ENCODE measurements at regions not wholly inside any gene's neighbourhood (a gene's known extent, or its start where the extent isn't known, plus 50 kb on each side); places are given as distances from the start of the nearest gene placed in this dataset.

DNA sequence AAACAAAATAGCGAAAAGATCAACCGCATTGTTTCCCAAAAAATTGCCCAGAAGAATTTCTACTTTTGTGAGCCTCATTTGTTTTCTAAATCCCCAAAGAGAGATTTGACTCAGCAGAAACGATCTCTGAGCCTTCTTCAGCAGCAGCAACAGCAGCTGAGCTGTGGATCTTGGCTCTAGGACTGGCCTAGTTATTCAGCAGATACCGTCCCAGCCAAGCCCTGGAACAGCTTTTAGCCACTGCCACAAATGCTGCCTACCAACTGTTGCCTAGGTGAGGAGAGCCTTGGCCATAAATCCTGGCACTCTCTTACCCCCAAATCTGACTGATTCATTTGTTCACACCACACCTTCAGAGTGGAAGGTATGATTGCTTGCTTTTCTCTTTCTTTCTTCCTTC is 320.1 kb downstream of the TGFB2 start:
- Mint-ChIP-seq H3K36me3 (no peaks in the 10 kb centered on the region), H3K4me1 (no peaks in the 10 kb centered on the region), H3K4me3 (no peak overlapping the region), H3K27me3 (no peaks in the 10 kb centered on the region), H3K27ac (no peak overlapping the region), H3K9me3 (peaks cover 0 to 7% (median 3%) of the 10 kb centered on the region in 7 donors)
- Histone ChIP-seq H3K27me3 (ENCODE audit: control insufficient read depth, insufficient read depth, low read length) (no peaks in the 10 kb centered on the region), H3K27ac (ENCODE audit: insufficient read depth, low read length, poor library complexity, severe bottlenecking) (no peak overlapping the region), H3K9me3 (ENCODE audit: control insufficient read depth in 2 of 2, low read length in 2 of 2) (no peaks in the 10 kb centered on the region), H3K4me1 (ENCODE audit: control insufficient read depth, insufficient read depth, low read length, poor library complexity, severe bottlenecking) (no peaks in the 10 kb centered on the region), H3K4me3 (ENCODE audit: low read depth, low read length) (no peak overlapping the region), H3K36me3 (ENCODE audit: control insufficient read depth, insufficient read depth, low read length) (no peaks in the 10 kb centered on the region)
- DNase-seq: no peak
- ATAC-seq (ENCODE audit: low read depth in 2 of 2): no peak

DNA sequence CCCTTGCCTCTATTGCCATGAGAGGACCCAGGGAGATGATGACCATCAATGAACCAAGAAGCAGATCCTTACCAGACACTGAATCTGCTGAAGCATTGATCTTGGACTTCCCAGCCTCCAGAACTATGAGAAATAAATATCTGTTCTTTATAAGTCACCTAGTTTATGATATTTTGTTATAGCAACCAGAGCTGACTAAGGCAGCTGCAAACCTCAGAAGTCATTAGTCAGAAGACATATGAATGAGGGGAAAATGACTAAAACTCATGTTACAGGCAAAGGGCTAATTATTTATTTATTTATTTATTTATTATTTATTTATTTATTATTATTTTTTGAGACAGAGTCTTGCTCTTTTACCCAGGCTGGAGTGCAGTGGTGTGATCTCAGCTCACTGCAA is 321.1 kb downstream of the TGFB2 start:
- no peak overlapping the region for H3K4me3 Mint-ChIP-seq
- H3K27ac ChIP-seq (ENCODE audit: insufficient read depth, low read length, poor library complexity, severe bottlenecking): no peak overlapping the region
- H3K4me1 ChIP-seq (ENCODE audit: control insufficient read depth, insufficient read depth, low read length, poor library complexity, severe bottlenecking): no peaks in the 10 kb centered on the region
- no peak for ATAC-seq (ENCODE audit: low read depth in 2 of 2)
- H3K27me3 ChIP-seq (ENCODE audit: control insufficient read depth, insufficient read depth, low read length): no peaks in the 10 kb centered on the region
- no peaks in the 10 kb centered on the region for H3K27me3 Mint-ChIP-seq
- no peaks in the 10 kb centered on the region for H3K4me1 Mint-ChIP-seq
- H3K9me3 Mint-ChIP-seq: peaks cover 0 to 10% (median 4%) of the 10 kb centered on the region in 7 donors
- DNase-seq: no peak
- no peak overlapping the region for H3K27ac Mint-ChIP-seq
- no peaks in the 10 kb centered on the region for H3K9me3 ChIP-seq (ENCODE audit: control insufficient read depth in 2 of 2, low read length in 2 of 2)
- no peaks in the 10 kb centered on the region for H3K36me3 ChIP-seq (ENCODE audit: control insufficient read depth, insufficient read depth, low read length)
- no peak overlapping the region for H3K4me3 ChIP-seq (ENCODE audit: low read depth, low read length)
- H3K36me3 Mint-ChIP-seq: no peaks in the 10 kb centered on the region

DNA sequence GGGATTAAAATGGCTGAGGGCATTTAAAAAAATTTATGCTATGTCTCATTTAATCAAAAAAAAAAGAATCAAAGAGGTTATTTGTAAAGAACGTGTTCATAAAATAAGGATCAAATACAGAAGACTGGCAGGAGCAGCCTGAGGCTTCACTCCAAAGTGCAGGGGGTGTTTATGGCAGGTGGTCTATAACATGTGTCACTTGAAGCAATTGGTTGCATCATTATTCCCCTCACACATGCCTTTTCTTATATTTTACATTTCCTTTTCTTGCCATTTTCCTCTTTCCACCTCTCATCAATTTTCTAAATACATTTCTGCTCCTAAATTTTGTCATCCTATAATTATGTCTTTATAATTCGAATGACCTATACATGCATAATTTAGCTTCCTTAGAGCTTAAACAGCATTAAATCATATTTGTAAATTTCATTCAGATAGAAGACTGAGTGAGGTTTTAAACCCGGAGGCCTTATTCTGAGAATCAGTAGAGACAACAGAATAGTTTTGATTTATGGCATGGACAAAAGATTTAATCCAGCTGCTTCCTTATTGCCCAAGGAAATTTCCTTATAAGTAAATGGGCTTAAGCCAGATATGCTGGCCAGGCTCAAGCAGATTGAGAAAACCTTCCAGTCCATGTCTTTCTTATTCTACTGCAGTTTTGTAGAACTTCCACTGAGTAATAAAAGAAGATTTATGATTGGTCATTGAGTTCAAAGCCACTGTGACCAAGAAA is 322.8 kb downstream of the TGFB2 start:
- no peaks in the 10 kb centered on the region for H3K4me1 ChIP-seq (ENCODE audit: control insufficient read depth, insufficient read depth, low read length, poor library complexity, severe bottlenecking)
- H3K4me3 ChIP-seq (ENCODE audit: low read depth, low read length): no peak overlapping the region
- no peaks in the 10 kb centered on the region for H3K9me3 ChIP-seq (ENCODE audit: control insufficient read depth in 2 of 2, low read length in 2 of 2)
- H3K27ac ChIP-seq (ENCODE audit: insufficient read depth, low read length, poor library complexity, severe bottlenecking): no peak overlapping the region
- no peak for DNase-seq
- Mint-ChIP-seq H3K36me3 (no peaks in the 10 kb centered on the region), H3K9me3 (peaks cover 0 to 11% (median 4%) of the 10 kb centered on the region in 7 donors), H3K4me1 (no peaks in the 10 kb centered on the region), H3K27ac (no peak overlapping the region), H3K27me3 (no peaks in the 10 kb centered on the region), H3K4me3 (no peak overlapping the region)
- no peaks in the 10 kb centered on the region for H3K36me3 ChIP-seq (ENCODE audit: control insufficient read depth, insufficient read depth, low read length)
- no peaks in the 10 kb centered on the region for H3K27me3 ChIP-seq (ENCODE audit: control insufficient read depth, insufficient read depth, low read length)
- no peak for ATAC-seq (ENCODE audit: low read depth in 2 of 2)

DNA sequence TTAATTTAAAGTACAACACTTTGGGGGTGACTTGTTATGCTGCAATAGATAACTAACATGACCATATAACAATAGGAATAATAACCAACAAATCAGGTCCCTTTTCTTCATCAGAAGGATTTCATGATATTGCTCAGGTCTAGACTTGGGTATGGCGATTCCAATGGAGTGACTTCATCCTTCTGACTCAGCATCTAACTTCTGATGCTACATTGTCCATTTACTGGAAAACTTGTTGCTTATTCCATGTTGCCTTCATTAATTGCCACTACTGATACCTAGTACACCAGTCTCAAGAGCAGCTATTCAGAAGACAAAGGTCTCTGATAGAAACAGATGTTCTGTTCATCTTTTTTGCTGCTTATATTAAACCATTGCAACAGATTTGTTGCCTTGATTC is 324.3 kb downstream of the TGFB2 start:
- Histone ChIP-seq H3K27ac (ENCODE audit: insufficient read depth, low read length, poor library complexity, severe bottlenecking) (no peak overlapping the region), H3K4me1 (ENCODE audit: control insufficient read depth, insufficient read depth, low read length, poor library complexity, severe bottlenecking) (no peaks in the 10 kb centered on the region), H3K27me3 (ENCODE audit: control insufficient read depth, insufficient read depth, low read length) (no peaks in the 10 kb centered on the region), H3K36me3 (ENCODE audit: control insufficient read depth, insufficient read depth, low read length) (no peaks in the 10 kb centered on the region), H3K4me3 (ENCODE audit: low read depth, low read length) (no peak overlapping the region), H3K9me3 (ENCODE audit: control insufficient read depth in 2 of 2, low read length in 2 of 2) (no peaks in the 10 kb centered on the region)
- no peaks in the 10 kb centered on the region for H3K27me3 Mint-ChIP-seq
- no peak overlapping the region for H3K27ac Mint-ChIP-seq
- ATAC-seq (ENCODE audit: low read depth in 2 of 2) (no peak), DNase-seq (no peak)
- no peaks in the 10 kb centered on the region for H3K36me3 Mint-ChIP-seq
- H3K4me3 Mint-ChIP-seq: no peak overlapping the region
- peaks cover 0 to 11% (median 2%) of the 10 kb centered on the region in 7 donors for H3K9me3 Mint-ChIP-seq
- H3K4me1 Mint-ChIP-seq: no peaks in the 10 kb centered on the region

DNA sequence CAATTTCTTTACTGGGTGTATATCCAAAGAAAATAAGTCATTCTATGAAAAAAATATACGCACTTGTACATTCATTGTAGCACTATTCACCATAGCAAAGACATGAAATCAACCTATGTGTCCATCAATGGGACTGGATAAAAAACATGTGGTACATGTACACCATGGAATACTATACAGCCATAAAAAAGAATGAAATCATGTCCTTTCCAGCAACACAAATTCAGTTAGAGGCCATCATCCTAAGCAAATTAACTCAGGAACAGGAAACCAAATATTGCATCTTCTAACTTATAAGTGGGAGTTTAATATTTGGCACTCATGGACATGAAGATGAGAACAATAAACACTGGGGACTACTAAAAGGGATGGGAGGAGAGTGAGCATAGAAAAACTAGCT is 325.7 kb downstream of the TGFB2 start:
- H3K4me3 Mint-ChIP-seq: no peak overlapping the region
- no peaks in the 10 kb centered on the region for H3K4me1 ChIP-seq (ENCODE audit: control insufficient read depth, insufficient read depth, low read length, poor library complexity, severe bottlenecking)
- H3K4me3 ChIP-seq (ENCODE audit: low read depth, low read length): no peak overlapping the region
- DNase-seq (no peak), ATAC-seq (ENCODE audit: low read depth in 2 of 2) (no peak)
- H3K9me3 ChIP-seq (ENCODE audit: control insufficient read depth in 2 of 2, low read length in 2 of 2): no peaks in the 10 kb centered on the region
- no peaks in the 10 kb centered on the region for H3K27me3 ChIP-seq (ENCODE audit: control insufficient read depth, insufficient read depth, low read length)
- H3K4me1 Mint-ChIP-seq: no peaks in the 10 kb centered on the region
- no peak overlapping the region for H3K27ac Mint-ChIP-seq
- peaks cover 0 to 9% (median 2%) of the 10 kb centered on the region in 7 donors for H3K9me3 Mint-ChIP-seq
- H3K36me3 Mint-ChIP-seq: no peaks in the 10 kb centered on the region
- H3K27ac ChIP-seq (ENCODE audit: insufficient read depth, low read length, poor library complexity, severe bottlenecking): no peak overlapping the region
- no peaks in the 10 kb centered on the region for H3K36me3 ChIP-seq (ENCODE audit: control insufficient read depth, insufficient read depth, low read length)
- H3K27me3 Mint-ChIP-seq: no peaks in the 10 kb centered on the region

DNA sequence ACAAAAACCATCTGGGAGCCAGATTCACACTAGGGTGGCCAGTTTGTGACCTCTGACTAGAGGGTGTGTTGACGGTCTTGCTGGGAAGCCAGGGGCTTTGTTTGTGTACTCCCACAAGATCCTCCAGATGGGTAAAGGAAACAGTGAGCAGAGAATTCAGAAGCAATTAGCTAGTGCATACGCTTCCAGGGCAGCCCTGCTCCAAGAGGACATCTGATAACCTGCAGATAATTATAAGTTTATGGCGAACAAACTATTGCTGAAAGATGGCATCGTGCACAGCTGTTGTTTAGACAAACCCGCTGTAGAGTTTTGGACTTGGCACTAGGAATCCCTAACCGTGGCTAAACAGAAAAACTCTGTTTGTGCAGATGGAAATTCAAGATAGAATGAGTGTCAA is 326.4 kb downstream of the TGFB2 start:
- Mint-ChIP-seq H3K4me3 (no peak overlapping the region), H3K27ac (no peak overlapping the region), H3K9me3 (peaks cover 0 to 7% (median 2%) of the 10 kb centered on the region in 7 donors), H3K27me3 (no peaks in the 10 kb centered on the region), H3K4me1 (no peaks in the 10 kb centered on the region), H3K36me3 (no peaks in the 10 kb centered on the region)
- Histone ChIP-seq H3K27ac (ENCODE audit: insufficient read depth, low read length, poor library complexity, severe bottlenecking) (no peak overlapping the region), H3K4me1 (ENCODE audit: control insufficient read depth, insufficient read depth, low read length, poor library complexity, severe bottlenecking) (no peaks in the 10 kb centered on the region), H3K4me3 (ENCODE audit: low read depth, low read length) (no peak overlapping the region), H3K27me3 (ENCODE audit: control insufficient read depth, insufficient read depth, low read length) (no peaks in the 10 kb centered on the region), H3K36me3 (ENCODE audit: control insufficient read depth, insufficient read depth, low read length) (no peaks in the 10 kb centered on the region), H3K9me3 (ENCODE audit: control insufficient read depth in 2 of 2, low read length in 2 of 2) (no peaks in the 10 kb centered on the region)
- no peak for ATAC-seq (ENCODE audit: low read depth in 2 of 2)
- no peak for DNase-seq

DNA sequence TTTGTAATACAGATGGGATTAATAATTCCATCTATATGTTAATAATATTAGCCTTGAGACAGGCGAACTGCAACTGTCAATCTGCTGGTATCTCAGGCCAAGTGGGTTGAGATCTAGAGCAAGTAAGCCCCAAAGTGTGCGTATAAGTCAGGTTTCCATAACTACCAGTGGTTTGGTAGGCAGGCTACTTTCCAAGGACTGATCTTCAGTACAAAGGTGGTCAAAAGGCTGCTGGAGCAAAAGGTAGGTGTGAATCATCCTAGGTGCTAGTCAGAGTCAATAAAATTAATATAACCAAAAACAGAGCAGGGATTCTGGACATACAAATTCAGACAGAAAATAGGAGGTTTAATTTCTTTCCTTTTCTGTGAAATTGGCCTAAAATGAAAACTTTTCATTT is 328.0 kb downstream of the TGFB2 start:
- H3K4me3 ChIP-seq (ENCODE audit: low read depth, low read length): no peak overlapping the region
- no peak overlapping the region for H3K27ac ChIP-seq (ENCODE audit: insufficient read depth, low read length, poor library complexity, severe bottlenecking)
- Mint-ChIP-seq H3K36me3 (no peaks in the 10 kb centered on the region), H3K4me1 (no peaks in the 10 kb centered on the region), H3K9me3 (peaks cover 0 to 7% (median 2%) of the 10 kb centered on the region in 7 donors), H3K4me3 (no peak overlapping the region), H3K27ac (no peak overlapping the region), H3K27me3 (no peaks in the 10 kb centered on the region)
- DNase-seq (no peak), ATAC-seq (ENCODE audit: low read depth in 2 of 2) (no peak)
- H3K27me3 ChIP-seq (ENCODE audit: control insufficient read depth, insufficient read depth, low read length): no peaks in the 10 kb centered on the region
- no peaks in the 10 kb centered on the region for H3K9me3 ChIP-seq (ENCODE audit: control insufficient read depth in 2 of 2, low read length in 2 of 2)
- no peaks in the 10 kb centered on the region for H3K4me1 ChIP-seq (ENCODE audit: control insufficient read depth, insufficient read depth, low read length, poor library complexity, severe bottlenecking)
- no peaks in the 10 kb centered on the region for H3K36me3 ChIP-seq (ENCODE audit: control insufficient read depth, insufficient read depth, low read length)

DNA sequence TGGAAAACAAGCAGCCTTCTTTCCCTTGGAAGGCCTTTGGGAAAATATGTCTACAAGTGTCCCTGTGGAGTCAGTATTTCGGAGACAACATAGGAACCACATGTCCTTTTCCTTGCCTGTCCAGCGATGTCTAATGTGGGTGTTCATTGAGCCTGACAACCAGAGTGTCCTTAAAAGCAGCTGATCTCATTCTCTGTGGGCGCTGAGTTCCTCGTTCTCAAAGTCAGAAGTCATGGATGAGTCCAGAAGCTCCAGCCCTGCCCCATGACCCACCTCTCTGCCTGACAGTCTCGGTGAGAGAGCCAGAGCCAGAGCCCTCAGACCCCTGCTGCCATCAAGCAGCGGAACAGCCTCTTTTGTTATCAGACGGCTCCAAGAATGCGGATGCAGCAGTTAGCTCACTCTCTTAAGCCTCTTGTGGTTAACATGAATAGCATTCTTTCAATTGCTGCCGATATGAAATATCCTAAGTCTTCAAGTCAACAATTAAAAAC is 329.2 kb downstream of the TGFB2 start:
- H3K27ac Mint-ChIP-seq: no peak overlapping the region
- H3K9me3 Mint-ChIP-seq: peaks cover 0 to 7% (median 2%) of the 10 kb centered on the region in 7 donors
- DNase-seq: no peak
- H3K27me3 ChIP-seq (ENCODE audit: control insufficient read depth, insufficient read depth, low read length): no peaks in the 10 kb centered on the region
- H3K4me1 ChIP-seq (ENCODE audit: control insufficient read depth, insufficient read depth, low read length, poor library complexity, severe bottlenecking): no peaks in the 10 kb centered on the region
- H3K4me3 ChIP-seq (ENCODE audit: low read depth, low read length): no peak overlapping the region
- H3K4me3 Mint-ChIP-seq: no peak overlapping the region
- no peaks in the 10 kb centered on the region for H3K27me3 Mint-ChIP-seq
- no peak for ATAC-seq (ENCODE audit: low read depth in 2 of 2)
- no peaks in the 10 kb centered on the region for H3K36me3 Mint-ChIP-seq
- no peaks in the 10 kb centered on the region for H3K9me3 ChIP-seq (ENCODE audit: control insufficient read depth in 2 of 2, low read length in 2 of 2)
- no peak overlapping the region for H3K27ac ChIP-seq (ENCODE audit: insufficient read depth, low read length, poor library complexity, severe bottlenecking)
- H3K4me1 Mint-ChIP-seq: no peaks in the 10 kb centered on the region
- no peaks in the 10 kb centered on the region for H3K36me3 ChIP-seq (ENCODE audit: control insufficient read depth, insufficient read depth, low read length)
